Renal pelvis (tissue), 1 donor: ENCODE measurements at regions not wholly inside any gene's neighbourhood (a gene's known extent, or its start where the extent isn't known, plus 50 kb on each side); places are given as distances from the start of the nearest gene placed in this dataset.
"Not testable (repeated sequence)": the region's sequence is repeated elsewhere in the genome, so short reads cannot be mapped to it uniquely, and the experiment has no call there.

Source experiments
- DNase-seq: peaks from one replicate; pipeline ENCODE4 v3.0.0-alpha.2; 2013

DNA sequence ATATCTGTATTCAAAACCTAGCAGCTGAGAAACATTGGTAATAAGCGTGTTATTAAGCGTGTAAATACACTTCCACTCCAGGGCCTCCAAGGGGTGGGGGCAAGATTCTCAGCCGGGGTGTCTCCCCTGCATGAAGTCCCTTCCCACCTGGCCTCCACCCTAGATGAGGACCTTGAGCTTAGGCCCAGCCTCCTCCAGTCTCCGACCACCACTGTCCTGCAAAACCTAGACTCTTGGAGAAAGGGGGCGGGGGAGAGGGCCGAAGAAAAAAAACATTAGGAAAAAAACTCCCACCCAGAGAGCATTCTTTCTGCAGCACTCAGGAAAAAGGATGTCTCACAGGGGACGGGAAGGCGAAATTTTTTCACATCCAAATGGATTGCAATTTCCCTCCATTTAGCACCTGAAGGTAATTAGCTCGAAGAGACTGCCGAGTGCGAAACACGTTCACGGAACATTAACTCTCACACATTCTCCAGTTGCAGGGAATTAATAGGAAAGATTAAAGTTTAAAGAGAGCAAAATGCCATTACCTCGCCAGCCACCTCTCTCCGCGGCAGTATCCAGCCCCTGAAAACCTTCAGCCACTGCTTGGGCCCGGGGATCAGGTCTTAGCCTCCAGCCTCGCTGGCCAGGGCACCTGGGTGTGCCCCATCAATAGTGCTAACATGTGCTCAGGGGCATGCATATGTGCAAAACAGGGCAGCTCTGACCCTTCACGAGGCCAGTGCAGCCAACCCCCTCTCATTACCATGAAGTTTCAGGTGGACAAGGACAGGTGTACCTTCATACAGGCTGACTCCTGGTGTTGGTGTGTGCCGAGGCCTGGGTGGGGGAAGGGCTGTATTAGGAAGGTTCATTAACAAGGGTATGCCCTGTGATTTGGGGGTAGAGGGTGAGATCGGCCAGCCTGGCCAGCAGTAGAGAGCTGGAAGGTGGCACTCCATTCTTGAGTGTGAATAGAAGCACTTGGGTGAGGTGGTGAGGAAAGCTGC is 77.2 kb downstream of the HIF1AN start:
- peak; percentile 76 for DNase-seq

DNA sequence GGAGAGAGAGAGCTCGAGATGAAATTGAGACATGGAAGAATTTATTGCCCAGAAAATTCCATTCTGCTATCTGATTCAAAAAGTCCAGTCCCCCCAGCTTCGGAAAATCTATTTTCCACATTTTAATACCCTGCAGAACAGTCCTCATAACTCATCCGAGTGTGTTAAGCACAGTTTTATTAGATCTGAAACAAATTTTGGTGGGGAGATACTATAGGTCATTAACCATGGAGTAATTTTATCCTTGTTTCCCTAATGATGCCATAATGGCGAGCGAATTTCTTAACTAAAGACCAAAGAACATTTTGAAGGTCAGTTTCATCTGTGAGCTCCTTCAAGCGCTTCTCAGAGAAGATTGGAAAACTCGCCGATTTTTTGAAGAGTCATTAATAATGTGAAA is 78.1 kb downstream of the HIF1AN start:
- DNase-seq, result no peak

DNA sequence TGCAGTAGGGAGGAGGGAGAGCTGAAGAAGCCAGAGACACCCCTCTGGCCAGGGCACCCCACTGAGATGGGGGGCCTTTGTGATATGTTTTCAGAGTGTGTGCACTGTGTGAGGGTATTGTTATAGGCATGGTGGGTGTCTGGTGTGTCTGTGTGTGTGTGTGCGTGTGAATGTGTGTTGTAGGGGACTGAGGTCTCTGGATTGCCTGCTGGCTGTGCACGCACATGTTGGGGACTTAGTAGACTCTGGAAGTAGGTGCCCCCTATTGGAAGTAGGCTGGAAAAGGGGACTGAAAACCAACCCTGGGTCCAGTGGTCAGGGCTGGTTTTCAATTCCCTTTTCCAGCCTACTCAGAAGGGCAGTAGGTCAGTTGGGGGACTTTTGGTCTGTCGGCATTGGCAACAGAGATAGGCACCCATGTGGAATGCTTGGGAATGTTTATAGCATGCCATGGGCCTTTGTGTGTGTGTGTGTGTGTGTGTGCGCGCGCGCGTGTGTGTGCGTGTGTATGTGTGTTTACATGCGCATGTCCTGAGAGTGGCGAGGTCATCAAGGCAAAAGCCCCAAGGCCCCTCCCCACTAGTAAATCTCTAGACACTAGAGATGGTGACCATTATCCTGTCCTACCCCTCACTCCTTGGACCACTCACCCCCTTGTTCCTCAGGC is 78.8 kb downstream of the HIF1AN start:
- DNase-seq, result no peak

DNA sequence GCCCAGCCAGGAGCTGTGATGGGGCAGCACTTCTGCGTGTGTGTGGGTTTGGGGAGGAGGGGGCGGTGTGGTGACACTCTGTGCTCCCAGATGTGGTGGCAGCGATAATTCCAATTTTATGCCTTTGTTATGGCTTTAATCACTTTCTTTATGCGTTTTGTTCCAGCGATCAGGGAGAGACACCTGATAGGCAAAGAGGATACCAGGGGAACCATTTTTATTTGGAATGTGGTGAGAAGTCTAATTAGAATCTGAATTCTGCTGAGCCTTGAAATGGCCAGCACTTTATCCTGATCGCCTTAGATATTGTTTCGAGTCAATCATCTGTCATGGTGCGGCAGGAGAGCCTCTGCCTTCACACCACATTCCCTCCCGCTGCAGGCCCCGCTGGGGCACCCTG is 79.5 kb downstream of the HIF1AN start:
- no peak for DNase-seq

DNA sequence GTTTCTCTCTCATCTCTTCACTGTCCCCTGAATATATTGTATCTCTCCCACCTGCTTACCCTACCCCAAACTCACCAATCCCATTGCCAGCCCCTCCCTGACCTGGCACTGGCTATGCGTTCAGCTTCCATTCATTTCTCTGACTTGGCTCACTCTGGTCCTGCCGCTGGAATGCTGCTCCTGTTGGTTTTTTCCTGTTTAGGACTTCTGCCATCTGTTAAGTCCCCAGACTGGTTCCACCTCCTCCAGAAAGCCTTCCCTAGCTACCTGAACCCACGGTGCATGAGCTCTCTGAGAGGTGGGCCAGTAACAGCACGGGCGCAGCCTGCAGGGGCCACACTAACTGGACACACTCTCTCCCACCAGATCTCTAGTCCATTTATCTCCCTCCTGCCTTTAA is 80.2 kb downstream of the HIF1AN start:
- no peak for DNase-seq

DNA sequence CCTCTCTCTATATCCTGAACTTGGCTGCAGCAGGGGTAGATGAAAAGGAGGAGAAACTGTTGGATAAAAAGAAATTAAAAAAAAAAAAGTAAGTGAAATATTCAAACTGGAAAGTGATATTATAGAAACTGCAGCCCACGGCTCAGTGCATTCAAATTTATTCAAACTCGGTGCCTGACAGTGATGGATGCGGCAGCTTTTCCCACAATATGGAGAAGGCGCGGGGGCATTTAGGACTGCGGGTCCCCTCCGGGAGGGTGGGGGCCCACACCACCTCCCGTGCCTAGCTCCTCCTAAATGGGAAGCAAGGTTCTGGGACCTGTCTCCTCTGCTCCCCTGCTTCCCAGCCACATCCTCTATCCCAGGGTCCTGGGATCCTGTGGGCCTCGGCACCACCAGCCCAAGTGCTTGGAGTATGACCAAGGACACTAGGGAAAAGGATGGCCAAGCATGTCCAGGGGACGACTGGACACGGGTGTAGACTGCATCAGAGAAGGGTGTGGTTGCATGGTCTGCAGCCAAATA is 82.4 kb downstream of the HIF1AN start:
- DNase-seq, result no peak

DNA sequence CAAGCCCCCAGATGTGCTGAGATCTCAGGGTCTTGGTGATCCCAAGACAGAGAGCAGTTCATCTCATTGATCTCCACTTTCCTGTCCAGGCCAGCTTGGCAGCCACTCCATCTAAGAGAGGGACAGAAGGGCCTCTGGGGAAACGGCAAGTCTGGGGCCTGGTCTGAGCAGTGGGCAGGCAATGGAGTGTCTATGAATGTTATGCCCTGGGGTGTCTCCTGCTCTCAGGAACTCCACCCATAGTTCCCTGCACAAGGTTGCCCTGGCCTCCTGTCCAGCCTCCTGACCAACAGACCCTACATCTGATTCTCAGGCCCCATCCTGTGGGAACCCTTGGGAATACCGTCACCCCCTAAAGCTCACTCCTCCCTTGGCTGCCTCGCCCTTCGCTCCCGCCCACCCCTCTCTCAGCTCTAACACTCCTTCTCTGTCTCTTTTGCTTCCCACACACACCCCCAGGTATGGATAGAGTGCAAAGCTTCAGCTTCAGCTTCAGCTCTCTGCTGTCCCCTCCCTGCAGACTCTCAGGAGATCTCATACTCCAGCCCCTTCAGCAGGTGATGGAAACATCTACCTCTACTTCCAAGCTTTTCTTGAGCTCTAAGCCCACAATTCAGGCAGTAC is 83.0 kb downstream of the HIF1AN start:
- no peak for DNase-seq

DNA sequence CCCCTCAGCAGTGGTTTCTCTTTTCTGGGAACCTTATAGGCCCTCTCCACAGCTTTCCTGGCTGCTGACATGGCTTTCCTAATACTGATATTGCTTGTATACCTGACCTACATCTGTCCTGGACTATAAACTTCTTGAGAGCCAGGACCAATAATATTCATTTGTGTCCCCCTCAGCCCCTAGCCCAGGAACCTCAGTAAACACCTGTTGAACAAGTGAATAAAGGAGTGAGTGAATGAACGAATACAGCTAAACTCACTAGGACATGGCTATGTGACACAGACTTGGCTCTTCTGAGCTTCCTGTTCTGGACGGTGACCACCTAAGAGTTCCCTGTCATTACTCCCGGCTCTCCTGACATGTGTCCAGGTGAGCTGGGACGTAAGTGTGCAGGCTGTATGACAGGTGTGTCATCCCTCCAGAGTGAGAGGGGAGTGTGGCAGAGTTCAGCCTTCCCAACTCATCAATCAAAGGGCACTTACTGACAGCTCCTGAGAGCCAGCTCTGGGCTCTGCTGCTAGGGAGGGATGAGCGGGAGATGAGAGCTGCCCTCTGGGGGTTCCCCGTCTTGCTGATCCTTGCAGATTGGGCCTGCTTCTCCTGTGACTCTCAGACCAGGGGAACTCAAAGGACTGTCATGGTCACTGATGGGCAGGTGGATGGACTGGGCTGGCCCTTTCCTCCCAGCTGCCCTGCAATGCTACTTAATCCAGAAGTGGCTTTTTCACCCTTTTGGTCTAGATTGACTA is 84.5 kb downstream of the HIF1AN start:
- DNase-seq, result no peak

DNA sequence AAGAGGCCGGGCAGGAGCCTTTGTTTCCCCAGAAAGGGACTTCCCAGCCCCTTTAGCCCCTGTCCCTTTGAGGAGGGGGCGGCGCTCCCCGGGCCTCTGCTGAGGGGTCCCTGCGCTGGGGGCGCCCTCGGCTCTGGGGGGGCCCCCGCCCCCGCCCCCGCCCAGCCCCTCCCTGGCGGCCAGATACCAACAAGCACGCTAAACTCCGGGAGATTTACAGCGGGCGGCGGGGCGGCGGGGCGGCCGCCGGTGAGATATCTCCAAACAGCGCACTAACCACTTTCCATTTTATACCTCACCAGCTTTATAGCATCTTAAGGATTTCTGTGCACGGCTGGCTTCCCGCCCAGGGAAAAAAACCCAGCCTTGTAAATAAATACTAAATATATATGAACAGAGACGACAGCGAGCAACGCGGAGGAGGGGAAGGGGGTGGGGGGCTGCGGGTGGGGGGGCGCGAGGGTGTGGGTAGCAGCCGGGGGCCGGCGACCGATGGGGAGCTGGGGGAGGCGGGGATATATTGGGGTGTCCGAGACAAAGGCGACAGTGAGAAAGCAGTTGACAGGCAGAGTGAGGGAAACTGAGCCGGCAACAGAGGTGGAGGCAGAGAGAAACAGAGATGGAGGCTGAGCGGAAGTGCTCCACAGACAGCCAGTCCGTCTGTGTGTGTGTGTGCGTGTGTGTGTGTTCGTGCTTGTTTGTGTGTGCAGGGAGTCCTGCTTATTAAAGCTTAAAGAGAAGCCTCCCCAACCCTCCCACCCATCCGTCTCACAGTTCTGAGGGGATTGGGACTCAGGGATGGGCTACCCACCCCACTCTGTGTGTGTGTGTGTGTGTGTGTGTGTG is 85.8 kb downstream of the HIF1AN start:
- DNase-seq, result peak; percentile 82

DNA sequence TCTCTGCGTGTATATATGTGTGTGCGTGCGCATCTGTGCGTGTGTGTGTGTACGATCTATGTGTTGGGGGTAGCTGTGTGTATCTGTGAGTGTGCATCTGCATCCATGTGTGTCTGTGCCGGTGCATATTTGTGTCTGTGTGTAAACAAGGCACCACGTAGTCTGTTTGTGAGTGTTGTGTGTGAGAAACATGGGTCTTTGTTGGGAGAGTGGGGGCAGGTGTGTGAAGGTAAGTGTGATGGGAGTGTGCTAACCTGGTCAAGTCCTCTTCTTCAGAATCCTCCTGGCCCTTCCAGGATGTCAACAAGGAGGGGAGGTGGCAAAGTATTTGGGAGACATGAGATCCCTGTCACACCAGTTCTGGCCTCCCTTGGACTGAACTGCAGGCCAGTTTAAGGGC is 87.2 kb downstream of the HIF1AN start:
- DNase-seq, result no peak

DNA sequence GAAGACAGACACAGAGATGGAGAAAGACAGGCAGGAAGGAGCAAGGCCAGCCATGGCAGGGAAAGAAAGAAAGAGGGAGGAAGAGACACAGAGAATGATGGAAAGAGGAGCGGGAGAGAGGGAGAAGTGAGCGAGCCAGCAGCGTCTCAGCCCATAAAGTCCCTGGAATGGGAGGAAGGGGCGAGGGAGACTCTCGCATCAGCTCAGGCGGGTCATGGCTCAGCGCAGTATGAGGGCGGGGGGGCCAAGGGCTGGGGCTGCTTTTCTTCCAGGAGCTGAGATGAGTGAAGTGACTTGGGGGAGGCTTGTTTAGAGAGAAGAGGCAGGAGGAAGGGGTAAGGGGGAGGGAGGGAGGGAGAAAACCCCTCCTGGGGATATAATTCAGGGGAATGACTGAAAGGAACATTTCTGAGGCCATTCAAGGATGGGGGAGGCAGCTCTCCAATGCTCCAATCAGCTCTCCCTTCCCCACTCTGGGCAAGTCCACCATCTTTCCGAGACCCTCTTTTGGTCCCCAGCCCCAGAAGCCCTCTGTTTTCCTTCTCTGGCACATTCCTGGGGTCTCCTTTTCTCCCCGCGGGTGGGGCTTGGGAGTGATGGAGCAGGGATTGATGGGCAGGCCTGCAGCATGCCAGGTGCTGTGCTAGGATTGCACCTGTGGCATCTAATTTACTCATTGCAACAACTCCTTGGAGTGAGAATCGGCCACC is 87.9 kb downstream of the HIF1AN start:
- DNase-seq, result peak; percentile 87

DNA sequence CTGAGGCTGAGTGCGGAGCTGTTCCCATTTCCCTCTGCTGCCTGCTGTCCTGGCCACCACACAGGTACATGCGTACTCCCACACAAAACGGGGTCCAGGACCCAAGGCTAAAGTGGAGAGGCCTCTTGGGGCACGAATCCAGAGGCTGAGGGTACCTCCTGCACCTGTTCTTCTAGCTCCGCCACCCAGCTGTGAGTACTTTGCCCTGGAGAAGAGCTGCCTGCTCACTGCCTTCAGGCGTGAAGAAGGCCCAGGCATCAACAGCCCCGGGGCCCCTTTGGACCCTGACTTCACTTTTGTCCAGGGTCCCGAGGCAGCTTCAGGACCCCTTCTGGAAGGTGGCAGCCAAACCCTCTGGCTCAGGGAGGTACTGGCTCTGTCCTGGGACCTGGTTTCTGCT is 88.6 kb downstream of the HIF1AN start:
- DNase-seq, result no peak

DNA sequence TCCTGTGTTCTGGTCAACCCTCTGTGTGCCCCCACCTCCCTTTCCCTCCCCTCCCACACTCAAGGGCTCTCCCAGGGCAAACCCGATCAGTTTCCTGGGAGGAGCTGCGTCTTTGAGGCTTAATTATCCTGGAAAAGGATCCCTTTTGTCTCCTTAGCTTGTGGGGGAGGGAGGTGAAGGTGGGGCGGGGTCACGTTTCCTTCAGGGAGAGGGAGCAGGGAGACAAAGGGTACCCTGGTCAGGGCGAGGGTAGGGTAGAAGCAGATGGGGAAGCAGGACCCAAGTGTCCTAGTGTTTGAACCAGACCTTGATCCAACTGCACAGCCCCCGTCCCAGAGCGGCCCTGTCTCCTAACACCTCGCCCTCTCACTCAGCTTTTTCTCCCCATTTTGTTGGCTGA is 90.1 kb downstream of the HIF1AN start:
- no peak for DNase-seq

DNA sequence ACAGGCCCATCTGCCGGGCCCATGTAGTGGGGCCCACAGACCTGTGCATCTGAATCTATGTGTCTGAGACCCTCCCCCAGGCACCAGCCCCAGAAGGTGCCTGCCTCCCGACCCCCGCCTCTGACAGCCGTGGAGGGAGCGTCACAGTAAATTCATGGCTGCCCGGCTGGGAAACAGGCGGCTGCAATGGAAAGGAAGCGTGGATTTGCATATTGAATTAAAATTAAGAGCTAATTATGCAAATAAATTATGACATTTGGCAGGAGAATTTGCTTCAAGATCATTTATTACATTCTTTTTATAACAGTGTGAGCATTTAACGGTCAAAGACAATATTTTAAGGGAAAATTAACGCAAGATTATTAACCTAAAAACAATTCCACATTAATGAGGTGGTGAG is 92.3 kb downstream of the HIF1AN start:
- DNase-seq, result no peak

DNA sequence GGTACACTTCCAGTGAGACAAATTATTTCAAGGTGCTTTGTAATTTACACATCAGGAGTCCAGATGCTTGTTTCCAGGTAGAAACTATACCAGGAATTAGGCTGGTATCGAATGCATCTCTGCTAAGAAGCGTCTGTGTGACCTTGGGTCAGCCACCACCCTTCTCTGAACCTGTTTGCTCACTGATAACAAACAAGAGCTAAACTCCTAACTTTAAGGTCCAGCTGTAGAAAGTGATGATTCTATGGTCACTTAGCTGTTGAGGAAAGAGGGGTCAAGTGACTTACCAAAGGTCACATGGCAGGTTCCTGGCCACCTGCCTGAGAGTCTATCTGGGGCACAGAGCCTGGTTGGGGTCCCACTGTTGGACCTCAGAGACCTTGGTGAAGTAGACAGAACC is 95.4 kb downstream of the HIF1AN start:
- no peak for DNase-seq

DNA sequence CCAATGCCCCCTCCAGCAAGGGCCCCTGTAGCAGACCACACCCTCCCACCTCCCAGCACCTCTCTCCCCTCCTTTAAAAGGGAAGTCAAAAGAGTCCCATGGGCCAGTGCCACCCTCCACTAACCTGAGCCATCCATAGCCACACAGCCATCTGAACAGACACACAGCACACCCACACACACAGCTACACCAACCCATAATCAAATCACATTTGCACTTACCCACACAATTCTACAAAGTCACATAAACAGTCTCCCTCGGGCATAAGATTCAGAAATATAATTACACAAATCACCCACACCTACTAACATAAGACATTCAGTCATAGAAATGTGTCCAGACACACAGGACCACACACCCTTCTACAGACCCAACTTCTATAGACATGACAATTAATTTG is 96.3 kb downstream of the HIF1AN start:
- DNase-seq, result no peak

DNA sequence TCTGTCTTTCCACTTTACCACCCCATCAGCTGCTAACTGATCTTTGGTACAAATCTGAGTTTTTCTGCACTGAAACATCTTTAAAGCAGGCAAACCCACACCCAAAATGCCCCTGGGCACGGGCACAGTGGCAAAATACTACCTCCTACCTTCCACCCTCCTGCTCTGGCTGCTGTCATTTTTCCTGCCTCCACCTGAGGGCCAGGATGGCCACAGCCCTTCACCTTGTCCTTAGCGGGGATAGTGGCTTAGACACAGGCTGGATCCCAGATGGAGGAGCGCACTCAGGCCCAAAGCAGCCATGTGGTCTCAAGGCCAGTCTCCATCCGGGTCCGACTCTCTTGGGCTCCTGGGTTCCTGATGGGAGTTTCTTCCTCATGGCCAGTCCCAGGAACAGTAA is 98.3 kb downstream of the HIF1AN start:
- no peak for DNase-seq

DNA sequence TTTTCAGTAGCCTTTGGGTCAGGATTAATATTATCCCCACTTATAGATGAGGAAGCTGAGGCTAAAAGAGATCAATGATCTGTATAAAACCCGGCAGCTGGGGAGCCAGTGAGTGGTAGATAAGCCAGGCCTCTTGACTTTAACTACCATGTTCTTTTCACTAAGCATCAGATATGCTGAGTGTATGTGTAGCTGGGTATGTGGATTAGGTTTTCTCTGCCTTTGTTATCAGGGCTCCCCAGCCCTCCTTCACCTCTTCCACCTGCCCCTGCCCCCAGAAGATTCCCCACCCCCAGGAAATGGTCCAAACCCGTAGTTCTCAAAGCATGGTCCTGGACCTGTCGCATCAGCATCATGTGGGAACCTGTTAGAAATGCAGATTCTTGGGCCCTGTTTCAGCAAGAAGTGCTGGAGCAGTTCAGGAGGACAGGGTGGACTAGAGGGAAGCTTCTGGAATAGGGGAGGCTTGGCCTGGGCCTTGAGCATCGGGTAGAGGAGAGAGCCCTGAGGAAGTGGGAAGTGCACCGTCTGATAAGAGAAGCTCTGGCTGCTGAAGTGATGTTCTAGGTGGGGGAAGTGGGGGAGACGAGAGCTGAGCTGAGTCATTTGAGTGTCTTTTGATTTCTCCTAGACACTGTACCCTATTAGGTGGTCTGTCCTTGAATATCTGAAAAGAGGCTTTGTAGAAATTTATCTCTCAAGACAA is 101.3 kb downstream of the HIF1AN start:
- DNase-seq, result no peak

DNA sequence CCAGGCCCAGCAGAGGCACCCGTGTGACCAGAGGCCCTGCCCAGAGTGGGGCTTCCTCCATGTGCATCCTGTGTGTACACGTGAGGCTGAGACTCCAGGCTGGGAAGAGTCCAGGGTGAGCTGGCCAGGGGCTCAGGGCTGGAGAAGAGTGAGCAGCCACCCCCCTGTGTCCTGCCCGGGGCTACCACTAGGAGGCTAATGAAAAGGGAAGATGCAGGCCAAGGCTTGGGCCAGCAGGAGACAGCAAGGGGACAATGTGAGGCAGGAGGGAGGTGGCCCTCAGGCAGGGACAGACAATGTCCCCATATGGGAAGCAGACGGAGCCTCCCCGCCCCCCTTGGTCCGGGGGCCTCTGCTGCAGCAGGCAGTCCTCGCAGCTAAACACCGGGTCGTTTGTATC is 102.0 kb downstream of the HIF1AN start:
- no peak for DNase-seq

DNA sequence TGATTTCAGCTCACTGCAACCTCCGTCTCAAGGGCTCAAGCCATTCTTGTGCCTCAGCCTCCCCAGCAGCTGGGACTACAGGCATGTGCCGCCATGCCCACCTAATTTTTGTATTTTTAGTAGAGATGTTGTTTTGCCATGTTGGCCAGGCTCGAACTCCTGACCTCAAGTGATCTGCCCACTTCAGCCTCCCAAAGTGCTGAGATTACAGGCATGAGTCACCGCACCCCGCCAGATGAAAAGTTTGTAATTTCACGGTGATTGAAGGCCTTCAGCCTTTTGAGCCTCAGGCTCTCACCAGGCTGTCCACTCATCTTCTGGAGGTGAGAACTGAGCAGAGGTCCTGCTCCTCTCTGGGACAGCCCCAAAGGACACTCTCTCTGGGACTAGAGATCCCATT is 103.2 kb downstream of the HIF1AN start:
- not testable (repeated sequence) for DNase-seq
